Activated CD8-positive, alpha-beta T cell treated with anti-CD3 and anti-CD28 coated beads, Interleukin-2, amount 10 ng/mL, durations not matched to agents 7 days and 5 days (primary cell): ENCODE measurements at regions not wholly inside any gene's neighbourhood (a gene's known extent, or its start where the extent isn't known, plus 50 kb on each side); places are given as distances from the start of the nearest gene placed in this dataset.

Source experiments
- ATAC-seq: fragments of 150-1000 bp; cut with Tn5 transposase; one replicate; pipeline ENCODE4 v1.10.0; 2021; ENCODE audit warnings: moderate library complexity
- CTCF ChIA-PET: fragments of 350-600 bp; sonication (Branson Sonifier 250); formaldehyde crosslinking; loops from one replicate; lab custom pipeline; 2021; ENCODE audit warnings: antibody characterized with exemption; lab: Charles Lee
- POLR2A ChIA-PET: fragments of 350-600 bp; sonication (Branson Sonifier 250); formaldehyde crosslinking; loops from one replicate; lab custom pipeline; 2021; ENCODE audit warnings: antibody characterized with exemption; lab: Charles Lee
- DNase-seq: peaks from one replicate; pipeline ENCODE4 v3.0.0-alpha.2; 2020
- H3K27ac Mint-ChIP-seq: one replicate; pipeline ENCODE4 v1.8.0; 2021; ENCODE audit warnings: mild to moderate bottlenecking, mixed read lengths
- H3K27me3 Mint-ChIP-seq: one replicate; pipeline ENCODE4 v1.8.0; 2021; ENCODE audit warnings: low read depth, mixed read lengths
- H3K36me3 Mint-ChIP-seq: one replicate; pipeline ENCODE4 v1.8.0; 2021; ENCODE audit warnings: low read depth, mixed read lengths
- H3K4me1 Mint-ChIP-seq: one replicate; pipeline ENCODE4 v1.8.0; 2021; ENCODE audit warnings: low read depth, mixed read lengths
- H3K4me3 Mint-ChIP-seq: one replicate; pipeline ENCODE4 v1.8.0; 2021; ENCODE audit warnings: mild to moderate bottlenecking, mixed read lengths
- H3K9me3 Mint-ChIP-seq: one replicate; pipeline ENCODE4 v1.8.0; 2022; ENCODE audit warnings: mixed read lengths; ENCODE audit not compliant: insufficient read depth

GRCh38 chr14:81871706-81872105, 338.1 kb upstream of the SEL1L start:
- no peak for ATAC-seq

GRCh38 chr14:81884382-81884781, 350.7 kb upstream of the SEL1L start:
- H3K4me1 Mint-ChIP-seq: no peaks in the 10 kb centered on the region
- no peak overlapping the region for H3K27ac Mint-ChIP-seq
- no peak overlapping the region for H3K4me3 Mint-ChIP-seq
- H3K36me3 Mint-ChIP-seq: no peaks in the 10 kb centered on the region
- H3K9me3 Mint-ChIP-seq: peaks cover 4% of the 10 kb centered on the region
- ATAC-seq (no peak), DNase-seq (no peak)
- ChIA-PET POLR2A (no interaction called here), CTCF (no interaction called here)
- no peaks in the 10 kb centered on the region for H3K27me3 Mint-ChIP-seq

More at GRCh38 chr14:81871706-81872105, 338.1 kb upstream of the SEL1L start:
- Mint-ChIP-seq H3K36me3 (no peaks in the 10 kb centered on the region), H3K4me3 (no peak overlapping the region), H3K27ac (no peak overlapping the region), H3K4me1 (no peaks in the 10 kb centered on the region), H3K9me3 (peaks cover 7% of the 10 kb centered on the region), H3K27me3 (no peaks in the 10 kb centered on the region)
- POLR2A ChIA-PET: no interaction called here
- CTCF ChIA-PET: no interaction called here
- DNase-seq: no peak

- ATAC-seq (no peak), DNase-seq (no peak)
- Mint-ChIP-seq H3K4me3 (no peak overlapping the region), H3K27ac (no peak overlapping the region), H3K36me3 (no peaks in the 10 kb centered on the region), H3K27me3 (no peaks in the 10 kb centered on the region), H3K4me1 (no peaks in the 10 kb centered on the region), H3K9me3 (peaks cover 6% of the 10 kb centered on the region)
- ChIA-PET CTCF (no interaction called here), POLR2A (no interaction called here)
These were observed 352.9 kb upstream of the SEL1L start for GRCh38 chr14:81886588-81886987.

GRCh38 chr14:81889529-81889928, 355.9 kb upstream of the SEL1L start:
- H3K27me3 Mint-ChIP-seq: no peaks in the 10 kb centered on the region
- H3K4me1 Mint-ChIP-seq: no peaks in the 10 kb centered on the region
- DNase-seq (no peak), ATAC-seq (no peak)
- ChIA-PET CTCF (no interaction called here), POLR2A (no interaction called here)
- H3K4me3 Mint-ChIP-seq: no peak overlapping the region
- H3K9me3 Mint-ChIP-seq: peaks cover 12% of the 10 kb centered on the region
- H3K36me3 Mint-ChIP-seq: no peaks in the 10 kb centered on the region
- H3K27ac Mint-ChIP-seq: no peak overlapping the region

GRCh38 chr14:81890020-81890419, 356.4 kb upstream of the SEL1L start:
- no peak for DNase-seq
- CTCF ChIA-PET: no interaction called here
- no peak for ATAC-seq
- no peaks in the 10 kb centered on the region for H3K36me3 Mint-ChIP-seq
- POLR2A ChIA-PET: no interaction called here
- H3K27ac Mint-ChIP-seq: no peak overlapping the region
- no peaks in the 10 kb centered on the region for H3K27me3 Mint-ChIP-seq
- peaks cover 12% of the 10 kb centered on the region for H3K9me3 Mint-ChIP-seq
- no peak overlapping the region for H3K4me3 Mint-ChIP-seq
- no peaks in the 10 kb centered on the region for H3K4me1 Mint-ChIP-seq

GRCh38 chr14:81903477-81903876, 369.8 kb upstream of the SEL1L start:
- no peak for ATAC-seq
- H3K4me1 Mint-ChIP-seq: no peaks in the 10 kb centered on the region

GRCh38 chr14:81927070-81927469, 393.4 kb upstream of the SEL1L start:
- no peak for ATAC-seq
- ChIA-PET CTCF (no interaction called here), POLR2A (no interaction called here)
- H3K27me3 Mint-ChIP-seq: no peaks in the 10 kb centered on the region
- H3K27ac Mint-ChIP-seq: no peak overlapping the region
- H3K36me3 Mint-ChIP-seq: no peaks in the 10 kb centered on the region
- no peak overlapping the region for H3K4me3 Mint-ChIP-seq
- H3K9me3 Mint-ChIP-seq: no peaks in the 10 kb centered on the region
- no peak for DNase-seq
- H3K4me1 Mint-ChIP-seq: no peaks in the 10 kb centered on the region

More at GRCh38 chr14:81903477-81903876, 369.8 kb upstream of the SEL1L start:
- ChIA-PET CTCF (no interaction called here), POLR2A (no interaction called here)
- peaks cover 15% of the 10 kb centered on the region for H3K9me3 Mint-ChIP-seq
- H3K36me3 Mint-ChIP-seq: no peaks in the 10 kb centered on the region
- no peak overlapping the region for H3K27ac Mint-ChIP-seq
- no peak overlapping the region for H3K4me3 Mint-ChIP-seq
- H3K27me3 Mint-ChIP-seq: no peaks in the 10 kb centered on the region
- DNase-seq: no peak

GRCh38 chr14:81931828-81932227, 398.2 kb upstream of the SEL1L start:
- no peak overlapping the region for H3K27ac Mint-ChIP-seq
- H3K27me3 Mint-ChIP-seq: no peaks in the 10 kb centered on the region
- DNase-seq (no peak), ATAC-seq (no peak)
- H3K4me3 Mint-ChIP-seq: no peak overlapping the region
- CTCF ChIA-PET: no interaction called here
- H3K9me3 Mint-ChIP-seq: no peaks in the 10 kb centered on the region
- H3K4me1 Mint-ChIP-seq: no peaks in the 10 kb centered on the region
- no peaks in the 10 kb centered on the region for H3K36me3 Mint-ChIP-seq
- POLR2A ChIA-PET: no interaction called here

GRCh38 chr14:81936348-81936747, 402.7 kb upstream of the SEL1L start:
- Mint-ChIP-seq H3K4me1 (no peaks in the 10 kb centered on the region), H3K4me3 (no peak overlapping the region), H3K9me3 (no peaks in the 10 kb centered on the region), H3K27ac (no peak overlapping the region), H3K36me3 (no peaks in the 10 kb centered on the region), H3K27me3 (no peaks in the 10 kb centered on the region)
- DNase-seq: no peak
- POLR2A ChIA-PET: no interaction called here
- ATAC-seq: no peak
- CTCF ChIA-PET: no interaction called here

GRCh38 chr14:81936902-81937301, 403.2 kb upstream of the SEL1L start:
- ChIA-PET POLR2A (no interaction called here), CTCF (no interaction called here)
- H3K27me3 Mint-ChIP-seq: no peaks in the 10 kb centered on the region
- DNase-seq: no peak
- no peak overlapping the region for H3K4me3 Mint-ChIP-seq
- no peaks in the 10 kb centered on the region for H3K9me3 Mint-ChIP-seq
- no peak for ATAC-seq
- no peak overlapping the region for H3K27ac Mint-ChIP-seq
- no peaks in the 10 kb centered on the region for H3K36me3 Mint-ChIP-seq
- no peaks in the 10 kb centered on the region for H3K4me1 Mint-ChIP-seq

GRCh38 chr14:81938341-81938740, 404.7 kb upstream of the SEL1L start:
- no peak for ATAC-seq
- H3K27me3 Mint-ChIP-seq: no peaks in the 10 kb centered on the region
- no peak overlapping the region for H3K27ac Mint-ChIP-seq
- no peak overlapping the region for H3K4me3 Mint-ChIP-seq
- H3K36me3 Mint-ChIP-seq: no peaks in the 10 kb centered on the region
- POLR2A ChIA-PET: no interaction called here
- H3K4me1 Mint-ChIP-seq: no peaks in the 10 kb centered on the region
- CTCF ChIA-PET: no interaction called here
- H3K9me3 Mint-ChIP-seq: no peaks in the 10 kb centered on the region
- no peak for DNase-seq

- CTCF ChIA-PET: no interaction called here
- H3K27me3 Mint-ChIP-seq: no peaks in the 10 kb centered on the region
- H3K4me1 Mint-ChIP-seq: no peaks in the 10 kb centered on the region
- ATAC-seq: no peak
- H3K9me3 Mint-ChIP-seq: no peaks in the 10 kb centered on the region
- H3K36me3 Mint-ChIP-seq: no peaks in the 10 kb centered on the region
- DNase-seq: no peak
- H3K27ac Mint-ChIP-seq: no peak overlapping the region
- POLR2A ChIA-PET: no interaction called here
- no peak overlapping the region for H3K4me3 Mint-ChIP-seq
These were observed 407.0 kb upstream of the SEL1L start for GRCh38 chr14:81940651-81941050.

GRCh38 chr14:81942071-81942470, 408.4 kb upstream of the SEL1L start:
- H3K27ac Mint-ChIP-seq: no peak overlapping the region
- DNase-seq (no peak), ATAC-seq (no peak)
- no peak overlapping the region for H3K4me3 Mint-ChIP-seq
- H3K9me3 Mint-ChIP-seq: peaks cover 3% of the 10 kb centered on the region
- H3K4me1 Mint-ChIP-seq: no peaks in the 10 kb centered on the region
- POLR2A ChIA-PET: no interaction called here
- no peaks in the 10 kb centered on the region for H3K36me3 Mint-ChIP-seq
- H3K27me3 Mint-ChIP-seq: no peaks in the 10 kb centered on the region
- CTCF ChIA-PET: no interaction called here
